B cell (primary cell): ENCODE measurements at regions not wholly inside any gene's neighbourhood (a gene's known extent, or its start where the extent isn't known, plus 50 kb on each side); places are given as distances from the start of the nearest gene placed in this dataset.

Experiments used
- ATAC-seq: fragments of 200-7000 bp; cut with Tn5 transposase; one replicate; pipeline ENCODE4 v1.10.0; 2021; ENCODE audit warnings: low read depth, mild to moderate bottlenecking, moderate number of reproducible peaks, moderate library complexity
- CTCF ChIA-PET: fragments of 350-600 bp; sonication (Branson Sonifier 250); formaldehyde crosslinking; loops from one replicate; lab custom pipeline; 2021; ENCODE audit warnings: antibody characterized with exemption, inconsistent platforms; lab: Charles Lee
- POLR2A ChIA-PET: fragments of 350-600 bp; sonication (Branson Sonifier 250); formaldehyde crosslinking; loops from one replicate; lab custom pipeline; 2021; ENCODE audit warnings: antibody characterized with exemption; lab: Charles Lee
- DNase-seq: peaks from one replicate; pipeline ENCODE4 v3.0.0; 2013
- H2AFZ ChIP-seq: 2 replicates; pipeline ENCODE4 v1.6.1; 2012; ENCODE audit warnings: mild to moderate bottlenecking, low read depth, low read length; ENCODE audit not compliant: insufficient read depth, poor library complexity, severe bottlenecking
- H3K27ac ChIP-seq, 2 donors: 1 replicate in 1 of 2; 2 replicates in 1 of 2; pipeline ENCODE4 v1.5.1; 2012 to 2013; ENCODE audit warnings: low read length in 2 of 2, mild to moderate bottlenecking in 2 of 2, moderate library complexity in 1 of 2
- H3K27me3 ChIP-seq, 4 experiments: fragments of 200-600 bp in 1 of 4; sonication (generic) in 1 of 4; replicated peaks in 1 of 4; 1 replicate in 2 of 4; 2 replicates in 2 of 4; pipeline versions ENCODE4 v1.6.1 to v1.7.0; 2013 to 2016; ENCODE audit warnings: low read length in 3 of 4, mild to moderate bottlenecking in 2 of 4, mixed read lengths in 1 of 4, moderate library complexity in 1 of 4; ENCODE audit not compliant: insufficient read depth in 4 of 4, control insufficient read depth in 3 of 4; ENCODE audit errors: control extremely low read depth in 1 of 4
- H3K36me3 ChIP-seq, 2 experiments: replicated peaks in 1 of 2; 1 replicate in 1 of 2; 2 replicates in 1 of 2; pipeline versions ENCODE4 v1.6.1 to v1.7.1; 2013; ENCODE audit warnings: low read length in 1 of 2; ENCODE audit not compliant: insufficient read depth in 2 of 2, control insufficient read depth in 1 of 2; ENCODE audit errors: control extremely low read depth in 1 of 2, extremely low read depth in 1 of 2
- H3K4me1 ChIP-seq, 2 donors: fragments of 200-600 bp in 1 of 2; sonication (generic) in 1 of 2; 1 replicate in 1 of 2; 2 replicates in 1 of 2; pipeline versions ENCODE4 v1.5.1 to v1.6.1; 2013 to 2017; ENCODE audit warnings: low read length in 2 of 2; ENCODE audit not compliant: control insufficient read depth in 2 of 2, insufficient read depth in 2 of 2
- H3K4me2 ChIP-seq: replicated peaks from 2 replicates; pipeline ENCODE3; 2012; ENCODE audit warnings: mild to moderate bottlenecking, low read depth, low read length; ENCODE audit not compliant: poor library complexity, severe bottlenecking
- H3K4me3 ChIP-seq, 5 experiments: fragments of 200-600 bp in 1 of 5; sonication (generic) in 1 of 5; 1 replicate in 3 of 5; 2 replicates in 2 of 5; pipeline versions ENCODE4 v1.5.1 to v1.7.0; 2011 to 2016; ENCODE audit warnings: low read length in 4 of 5, mild to moderate bottlenecking in 4 of 5, low read depth in 2 of 5, control low read depth in 1 of 5, moderate library complexity in 1 of 5; ENCODE audit not compliant: insufficient read depth in 1 of 5; ENCODE audit errors: control extremely low read depth in 1 of 5, extremely low read depth in 1 of 5
- H3K79me2 ChIP-seq: fragments of 200-600 bp; sonication (generic); one replicate; pipeline ENCODE4 v1.6.0; 2016; ENCODE audit warnings: low read length; ENCODE audit not compliant: control insufficient read depth, insufficient read depth
- H3K9ac ChIP-seq: fragments of 200-600 bp; sonication (generic); 2 replicates; pipeline ENCODE4 v1.6.1; 2017; ENCODE audit warnings: mild to moderate bottlenecking, low read length, moderate library complexity
- H3K9me3 ChIP-seq, 3 donors: one replicate each; pipeline versions ENCODE4 v1.6.1 to v1.7.1; 2013; ENCODE audit warnings: low read length in 2 of 3; ENCODE audit not compliant: control insufficient read depth in 2 of 3, insufficient read depth in 1 of 3; ENCODE audit errors: control extremely low read depth in 1 of 3
- H4K20me1 ChIP-seq: 2 replicates; pipeline ENCODE4 v1.6.0; 2012; ENCODE audit warnings: mild to moderate bottlenecking, low read length; ENCODE audit not compliant: insufficient read depth, control insufficient read depth, poor library complexity, severe bottlenecking
- H3K27ac Mint-ChIP-seq: one replicate; pipeline ENCODE4 v1.8.0; 2021; ENCODE audit warnings: mixed read lengths
- H3K27me3 Mint-ChIP-seq: one replicate; pipeline ENCODE4 v1.8.0; 2021; ENCODE audit warnings: mixed read lengths
- H3K4me1 Mint-ChIP-seq: one replicate; pipeline ENCODE4 v1.8.0; 2021; ENCODE audit warnings: mixed read lengths
- H3K4me3 Mint-ChIP-seq: one replicate; pipeline ENCODE4 v1.8.0; 2021; ENCODE audit warnings: mixed read lengths
- H3K9me3 Mint-ChIP-seq: one replicate; pipeline ENCODE4 v1.8.0; 2022; ENCODE audit warnings: mixed read lengths; ENCODE audit not compliant: insufficient read depth
- EZH2 ChIP-seq: IDR thresholded peaks from 2 replicates; pipeline ENCODE4 v1.6.1; 2012; ENCODE audit warnings: borderline replicate concordance, low read depth, mild to moderate bottlenecking, moderate library complexity, low read length; ENCODE audit not compliant: insufficient read depth, poor library complexity, severe bottlenecking
- WGBS: methylation state at CpG from one replicate; pipeline ENCODE4 v1.1.5; 2013; ENCODE audit warnings: missing lambda C conversion rate; ENCODE audit not compliant: insufficient coverage; 5-methylcytosine and 5-hydroxymethylcytosine counted together
- intact Hi-C: fragments of 100-400 bp; cut with micrococcal nuclease; formaldehyde crosslinking; loops from one replicate; pipeline ENCODE4 v1.10.0; 2022
- TF ChIP-seq, protein P1 (sequence below): fragments of 200-600 bp; IDR thresholded peaks from one replicate; pipeline ENCODE4 v1.8.0; 2022; ENCODE audit warnings: antibody characterized with exemption, mild to moderate bottlenecking

DNA sequence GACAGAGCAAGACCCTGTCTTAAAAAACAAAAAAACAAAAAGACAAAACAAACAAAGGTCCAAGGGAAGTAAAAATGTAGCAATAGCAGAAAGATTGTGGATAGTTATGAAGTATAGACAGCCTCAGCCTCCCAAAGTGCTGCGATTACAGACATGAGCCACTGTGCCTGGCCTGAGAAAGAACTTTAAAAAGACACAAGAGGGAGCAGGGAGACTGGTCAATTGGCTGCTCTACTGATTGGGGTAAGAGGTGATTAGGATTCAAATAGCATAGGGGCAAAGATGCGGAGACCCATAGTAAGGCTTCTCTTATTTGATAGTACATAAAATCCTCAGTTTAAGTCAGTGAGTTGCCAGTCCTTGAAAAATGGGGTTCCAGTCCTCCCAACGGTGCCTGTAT is 518.2 kb upstream of the GOT2 start:
- Histone ChIP-seq H3K9me3 (no peaks in the 10 kb centered on the region), H3K4me2 (no peak overlapping the region), H3K4me1 (no peaks in the 10 kb centered on the region), H3K27ac (no peak overlapping the region), H3K9ac (no peak overlapping the region), H3K4me3 (no peak overlapping the region), H3K79me2 (no peaks in the 10 kb centered on the region), H2AFZ (no peak overlapping the region), H3K36me3 (no peaks in the 10 kb centered on the region), H3K27me3 (no peaks in the 10 kb centered on the region), H4K20me1 (no peaks in the 10 kb centered on the region)
- Mint-ChIP-seq H3K4me1 (no peaks in the 10 kb centered on the region), H3K9me3 (peaks cover 3% of the 10 kb centered on the region), H3K4me3 (no peak overlapping the region), H3K27me3 (no peaks in the 10 kb centered on the region), H3K27ac (no peak overlapping the region)
- ATAC-seq: no peak
- ChIA-PET CTCF (no interaction called here), POLR2A (no interaction called here)
- DNase-seq: no peak
- intact Hi-C loops: no loop called here
- TF ChIP-seq, protein P1, sequence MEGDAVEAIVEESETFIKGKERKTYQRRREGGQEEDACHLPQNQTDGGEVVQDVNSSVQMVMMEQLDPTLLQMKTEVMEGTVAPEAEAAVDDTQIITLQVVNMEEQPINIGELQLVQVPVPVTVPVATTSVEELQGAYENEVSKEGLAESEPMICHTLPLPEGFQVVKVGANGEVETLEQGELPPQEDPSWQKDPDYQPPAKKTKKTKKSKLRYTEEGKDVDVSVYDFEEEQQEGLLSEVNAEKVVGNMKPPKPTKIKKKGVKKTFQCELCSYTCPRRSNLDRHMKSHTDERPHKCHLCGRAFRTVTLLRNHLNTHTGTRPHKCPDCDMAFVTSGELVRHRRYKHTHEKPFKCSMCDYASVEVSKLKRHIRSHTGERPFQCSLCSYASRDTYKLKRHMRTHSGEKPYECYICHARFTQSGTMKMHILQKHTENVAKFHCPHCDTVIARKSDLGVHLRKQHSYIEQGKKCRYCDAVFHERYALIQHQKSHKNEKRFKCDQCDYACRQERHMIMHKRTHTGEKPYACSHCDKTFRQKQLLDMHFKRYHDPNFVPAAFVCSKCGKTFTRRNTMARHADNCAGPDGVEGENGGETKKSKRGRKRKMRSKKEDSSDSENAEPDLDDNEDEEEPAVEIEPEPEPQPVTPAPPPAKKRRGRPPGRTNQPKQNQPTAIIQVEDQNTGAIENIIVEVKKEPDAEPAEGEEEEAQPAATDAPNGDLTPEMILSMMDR: no peak
- no peak for TF ChIP-seq EZH2
- WGBS: 100% methylated on average over 2 of the region's 3 CpGs

DNA sequence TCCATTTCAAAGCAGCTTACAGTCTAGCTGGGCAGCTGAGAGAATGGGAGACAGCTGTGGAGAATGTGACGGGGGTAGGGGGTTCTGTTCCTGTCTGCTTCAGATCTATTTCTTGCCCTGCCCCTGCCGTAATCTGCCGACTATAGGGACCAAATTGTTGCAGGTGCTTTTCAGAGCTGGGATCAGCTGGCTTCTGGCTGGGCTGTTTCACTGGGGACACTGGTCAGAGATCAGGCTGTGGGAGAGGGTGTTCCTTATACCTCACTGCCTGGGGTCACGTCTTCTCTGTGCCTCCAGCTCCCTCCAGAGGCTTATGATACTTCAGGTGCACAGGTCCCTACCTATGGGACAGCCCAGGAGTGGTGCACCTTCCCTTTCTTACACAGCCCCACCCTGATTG is 514.9 kb upstream of the GOT2 start:
- no peak for TF ChIP-seq EZH2
- TF ChIP-seq, protein P1: no peak
- H4K20me1 ChIP-seq: no peaks in the 10 kb centered on the region
- H3K4me3 ChIP-seq: no peak overlapping the region
- no peaks in the 10 kb centered on the region for H3K4me1 ChIP-seq
- Mint-ChIP-seq H3K27ac (no peak overlapping the region), H3K4me1 (no peaks in the 10 kb centered on the region), H3K4me3 (no peak overlapping the region), H3K9me3 (no peaks in the 10 kb centered on the region), H3K27me3 (no peaks in the 10 kb centered on the region)
- no peak overlapping the region for H2AFZ ChIP-seq
- ChIA-PET CTCF (no interaction called here), POLR2A (no interaction called here)
- 88% methylated on average over 3 of the region's 4 CpGs for WGBS
- ATAC-seq (no peak), DNase-seq (no peak)
- no peaks in the 10 kb centered on the region for H3K36me3 ChIP-seq
- no peak overlapping the region for H3K4me2 ChIP-seq
- no peak overlapping the region for H3K9ac ChIP-seq
- no peak overlapping the region for H3K27ac ChIP-seq
- no peaks in the 10 kb centered on the region for H3K9me3 ChIP-seq
- H3K27me3 ChIP-seq: no peaks in the 10 kb centered on the region
- no peaks in the 10 kb centered on the region for H3K79me2 ChIP-seq
- intact Hi-C loops: no loop called here
